Upper lobe of left lung (tissue), 6 donors: ENCODE measurements at regions not wholly inside any gene's neighbourhood (a gene's known extent, or its start where the extent isn't known, plus 50 kb on each side); places are given as distances from the start of the nearest gene placed in this dataset.

ENCODE experiments used
- ATAC-seq, 2 donors: fragments of 200-7000 bp; cut with Tn5 transposase; one replicate each; pipeline ENCODE4 v1.9.1; 2022; ENCODE audit warnings: mild to moderate bottlenecking in 2 of 2, moderate library complexity in 2 of 2; ENCODE audit not compliant: low FRiP score in 2 of 2
- DNase-seq, 2 donors: peaks; one replicate each; pipeline ENCODE4 v3.0.0-alpha.2; 2019 to 2020
- H3K27ac ChIP-seq, 4 donors: fragments of 200-600 bp; sonication (generic); one replicate each; pipeline ENCODE4 v1.5.1; 2016 to 2019
- H3K27me3 ChIP-seq, 4 donors: fragments of 200-600 bp; sonication (generic); one replicate each; pipeline ENCODE4 v1.5.1; 2017 to 2019
- H3K36me3 ChIP-seq, 4 donors: fragments of 200-600 bp; sonication (generic); one replicate each; pipeline ENCODE4 v1.5.1; 2016 to 2019
- H3K4me1 ChIP-seq, 4 donors: fragments of 200-600 bp; sonication (generic); one replicate each; pipeline ENCODE4 v1.5.1; 2018 to 2019
- H3K4me3 ChIP-seq, 4 donors: fragments of 200-600 bp; sonication (generic); one replicate each; pipeline ENCODE4 v1.5.1; 2017 to 2019; ENCODE audit warnings: mild to moderate bottlenecking in 2 of 4, moderate library complexity in 1 of 4
- H3K9me3 ChIP-seq, 4 donors: fragments of 200-600 bp; sonication (generic); one replicate each; pipeline ENCODE4 v1.5.1; 2018 to 2019
- EP300 ChIP-seq, 4 donors: sonication (generic); formaldehyde crosslinking; IDR thresholded peaks; one replicate each; pipeline ENCODE4 v1.5.1; 2017; ENCODE audit warnings: antibody characterized with exemption in 4 of 4, control low read depth in 2 of 4
- POLR2A ChIP-seq, 4 donors: fragments of 450-650 bp; IDR thresholded peaks; one replicate each; pipeline ENCODE4 v1.5.1; 2016 to 2017; ENCODE audit warnings: antibody characterized with exemption in 4 of 4, mild to moderate bottlenecking in 2 of 4
- POLR2AphosphoS5 ChIP-seq, 2 donors: sonication (generic); formaldehyde crosslinking; IDR thresholded peaks; one replicate each; pipeline ENCODE4 v1.5.1; 2017; ENCODE audit warnings: antibody characterized with exemption in 2 of 2
- WGBS, 2 donors: methylation state at CpG; one replicate each; pipeline ENCODE4 v1.1.5; 2017 to 2018; 5-methylcytosine and 5-hydroxymethylcytosine counted together
- TF ChIP-seq, protein P1 (sequence below), 6 experiments: fragments of 450-650 bp in 4 of 6; fragments of 200-600 bp in 2 of 6; sonication (generic) in 2 of 6; IDR thresholded peaks; one replicate each; pipeline ENCODE4 v1.5.1; 2016 to 2019; ENCODE audit warnings: antibody characterized with exemption in 6 of 6
- donor health status: DM: no; HTN: no; CAD: no; lungs with moderate emphysema.
- donor health status: DM: no; HTN: yes; CAD: no; lungs with severe emphysema.

DNA sequence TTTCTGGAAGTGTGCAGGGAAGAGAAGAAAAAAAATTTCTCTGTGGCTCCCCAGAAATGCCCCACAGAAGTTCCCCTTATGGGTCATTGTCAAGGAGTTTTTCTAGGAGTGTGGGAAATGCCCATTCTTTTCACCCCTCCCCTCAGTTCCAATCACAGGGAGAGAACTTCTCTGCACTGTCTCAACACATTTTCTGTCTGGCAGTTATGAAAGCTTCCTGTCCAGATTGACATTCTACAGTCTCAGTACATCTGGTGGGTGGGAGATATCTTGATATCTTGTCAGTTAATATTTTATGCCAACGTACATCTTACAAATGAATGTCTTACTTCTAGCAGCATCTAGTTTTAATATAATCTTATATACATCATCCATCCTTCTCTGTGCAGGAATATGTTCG is 566.8 kb upstream of the AADAT start:
- 64 to 68% methylated on average over 2 of the region's 2 CpGs for WGBS, 2 donors
- no peak for ATAC-seq

GRCh38 chr4:170652571-170652970 is 562.8 kb upstream of the AADAT start:
- Histone ChIP-seq H3K4me1 (no peaks in the 10 kb centered on the region), H3K27ac (no peak overlapping the region), H3K36me3 (no peaks in the 10 kb centered on the region), H3K4me3 (no peak overlapping the region), H3K27me3 (no peaks in the 10 kb centered on the region), H3K9me3 (no peaks in the 10 kb centered on the region)
- TF ChIP-seq POLR2AphosphoS5 (IDR thresholded peaks at IDR 0.05) (no peak), POLR2A (IDR thresholded peaks at IDR 0.05) (no peak), EP300 (IDR thresholded peaks at IDR 0.05) (no peak)
- TF ChIP-seq, protein P1, sequence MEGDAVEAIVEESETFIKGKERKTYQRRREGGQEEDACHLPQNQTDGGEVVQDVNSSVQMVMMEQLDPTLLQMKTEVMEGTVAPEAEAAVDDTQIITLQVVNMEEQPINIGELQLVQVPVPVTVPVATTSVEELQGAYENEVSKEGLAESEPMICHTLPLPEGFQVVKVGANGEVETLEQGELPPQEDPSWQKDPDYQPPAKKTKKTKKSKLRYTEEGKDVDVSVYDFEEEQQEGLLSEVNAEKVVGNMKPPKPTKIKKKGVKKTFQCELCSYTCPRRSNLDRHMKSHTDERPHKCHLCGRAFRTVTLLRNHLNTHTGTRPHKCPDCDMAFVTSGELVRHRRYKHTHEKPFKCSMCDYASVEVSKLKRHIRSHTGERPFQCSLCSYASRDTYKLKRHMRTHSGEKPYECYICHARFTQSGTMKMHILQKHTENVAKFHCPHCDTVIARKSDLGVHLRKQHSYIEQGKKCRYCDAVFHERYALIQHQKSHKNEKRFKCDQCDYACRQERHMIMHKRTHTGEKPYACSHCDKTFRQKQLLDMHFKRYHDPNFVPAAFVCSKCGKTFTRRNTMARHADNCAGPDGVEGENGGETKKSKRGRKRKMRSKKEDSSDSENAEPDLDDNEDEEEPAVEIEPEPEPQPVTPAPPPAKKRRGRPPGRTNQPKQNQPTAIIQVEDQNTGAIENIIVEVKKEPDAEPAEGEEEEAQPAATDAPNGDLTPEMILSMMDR (IDR thresholded peaks at IDR 0.05), result no peak
- ATAC-seq, result no peak
- DNase-seq, result no peak

More for the DNA sequence above, 566.8 kb upstream of the AADAT start:
- Histone ChIP-seq H3K4me3 (no peak overlapping the region), H3K9me3 (no peaks in the 10 kb centered on the region), H3K27ac (no peak overlapping the region), H3K4me1 (no peaks in the 10 kb centered on the region), H3K27me3 (no peaks in the 10 kb centered on the region), H3K36me3 (no peaks in the 10 kb centered on the region)
- TF ChIP-seq POLR2A (IDR thresholded peaks at IDR 0.05) (no peak), POLR2AphosphoS5 (IDR thresholded peaks at IDR 0.05) (no peak), EP300 (IDR thresholded peaks at IDR 0.05) (no peak)
- TF ChIP-seq, protein P1 (IDR thresholded peaks at IDR 0.05), result no peak
- no peak for DNase-seq

DNA sequence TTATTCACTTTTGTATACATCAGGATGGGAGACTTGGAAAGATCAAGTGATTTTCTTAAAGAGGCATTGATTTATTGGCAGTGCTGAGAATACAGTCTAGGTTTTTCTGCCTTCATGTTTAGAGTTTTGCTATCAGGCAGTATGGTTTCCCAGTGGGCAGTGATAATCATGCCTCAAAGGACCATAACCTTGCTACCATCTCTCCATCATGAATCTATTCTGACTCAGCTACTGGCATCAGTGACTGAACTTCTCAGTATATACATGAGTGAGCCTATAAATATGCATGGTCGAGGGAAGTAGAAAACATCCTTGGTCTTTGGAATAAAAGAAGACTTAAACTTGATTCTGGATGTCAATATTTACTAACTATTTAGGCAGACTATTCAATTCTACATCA is 562.0 kb upstream of the AADAT start:
- DNase-seq (no peak), ATAC-seq (no peak)
- Histone ChIP-seq H3K9me3 (no peaks in the 10 kb centered on the region), H3K27me3 (no peaks in the 10 kb centered on the region), H3K4me3 (no peak overlapping the region), H3K36me3 (no peaks in the 10 kb centered on the region), H3K27ac (no peak overlapping the region), H3K4me1 (no peaks in the 10 kb centered on the region)
- TF ChIP-seq EP300 (IDR thresholded peaks at IDR 0.05) (no peak), POLR2AphosphoS5 (IDR thresholded peaks at IDR 0.05) (no peak), POLR2A (IDR thresholded peaks at IDR 0.05) (no peak)
- TF ChIP-seq, protein P1 (IDR thresholded peaks at IDR 0.05), result no peak
- 52 to 56% methylated on average over 1 of the region's 1 CpG for WGBS, 2 donors

- WGBS, 2 donors, result 87 to 90% methylated on average over 2 of the region's 2 CpGs
- Histone ChIP-seq H3K4me1 (no peaks in the 10 kb centered on the region), H3K9me3 (peaks cover 0 to 13% (median 4%) of the 10 kb centered on the region in 4 donors), H3K27ac (no peak overlapping the region), H3K27me3 (no peaks in the 10 kb centered on the region), H3K4me3 (no peak overlapping the region), H3K36me3 (no peaks in the 10 kb centered on the region)
- DNase-seq (no peak), ATAC-seq (no peak)
- no peak for TF ChIP-seq POLR2AphosphoS5 (IDR thresholded peaks at IDR 0.05)
- TF ChIP-seq EP300 (IDR thresholded peaks at IDR 0.05), result no peak
- TF ChIP-seq, protein P1 (IDR thresholded peaks at IDR 0.05), result no peak
- no peak for TF ChIP-seq POLR2A (IDR thresholded peaks at IDR 0.05)
These were observed 537.7 kb upstream of the AADAT start for GRCh38 chr4:170627418-170627817.

DNA sequence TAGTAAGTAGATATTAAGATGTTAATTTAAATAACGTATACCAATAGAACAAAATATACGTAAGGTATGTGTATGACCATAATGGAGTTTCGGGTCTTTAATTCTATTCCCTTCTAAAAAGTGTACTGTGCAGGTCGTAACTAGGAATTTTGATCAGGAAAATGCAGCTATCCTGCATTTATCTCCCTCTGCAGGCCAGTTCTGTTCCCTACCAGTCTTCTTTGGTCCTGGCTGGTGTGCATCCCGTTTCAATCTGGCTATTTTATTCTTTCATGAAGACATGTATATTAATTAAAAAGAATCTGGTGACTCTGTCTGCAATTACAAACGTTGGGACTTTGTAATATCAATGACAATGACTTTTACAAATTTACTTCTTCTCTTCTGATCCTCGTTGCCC is 534.1 kb upstream of the AADAT start:
- no peaks in the 10 kb centered on the region for H3K27me3 ChIP-seq
- no peaks in the 10 kb centered on the region for H3K36me3 ChIP-seq
- 70 to 72% methylated on average over 7 of the region's 7 CpGs for WGBS, 2 donors
- ATAC-seq (no peak), DNase-seq (no peak)
- no peak overlapping the region for H3K4me3 ChIP-seq
- no peak overlapping the region for H3K27ac ChIP-seq
- TF ChIP-seq, protein P1 (IDR thresholded peaks at IDR 0.05), result no peak
- TF ChIP-seq POLR2A (IDR thresholded peaks at IDR 0.05), result no peak
- no peak for TF ChIP-seq POLR2AphosphoS5 (IDR thresholded peaks at IDR 0.05)
- no peak for TF ChIP-seq EP300 (IDR thresholded peaks at IDR 0.05)
- H3K4me1 ChIP-seq, result no peaks in the 10 kb centered on the region
- no peaks in the 10 kb centered on the region for H3K9me3 ChIP-seq
